GM12865 (cell line): ENCODE measurements at regions not wholly inside any gene's neighbourhood (a gene's known extent, or its start where the extent isn't known, plus 50 kb on each side); places are given as distances from the start of the nearest gene placed in this dataset.

Source experiments
- DNase-seq: peaks from one replicate; pipeline ENCODE4 v3.0.0; 2010; ENCODE audit warnings: low read depth
- H3K4me3 ChIP-seq: 2 replicates; pipeline ENCODE4 v1.5.1; 2011; ENCODE audit warnings: mild to moderate bottlenecking, low read depth, low read length, control low read depth
- TF ChIP-seq, protein P1 (sequence below): IDR thresholded peaks from 2 replicates; pipeline ENCODE4 v1.5.1; 2011; ENCODE audit warnings: low read length, control low read depth, low read depth, inconsistent platforms; ENCODE audit not compliant: insufficient read depth; ENCODE audit errors: missing control alignments

DNA sequence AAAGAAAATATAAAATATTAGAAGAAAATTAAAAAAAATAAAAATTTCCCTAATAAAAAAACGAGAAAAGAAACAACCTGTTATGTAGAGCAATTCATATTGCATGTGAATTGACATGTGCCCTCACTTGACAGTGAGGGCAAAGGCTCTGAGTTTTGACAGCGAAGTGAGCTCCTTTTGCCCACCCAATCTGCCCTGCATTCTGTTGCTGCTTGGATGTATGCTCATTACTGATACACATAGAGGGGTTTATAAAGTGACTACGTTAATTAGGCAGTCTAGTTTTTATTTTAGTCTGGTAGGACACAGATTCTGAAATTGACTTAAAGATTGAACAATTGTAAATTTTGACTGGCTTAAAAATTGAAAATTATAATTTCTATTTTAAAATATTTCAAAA, 949.4 kb downstream of the TLE4 start:
- TF ChIP-seq, protein P1, sequence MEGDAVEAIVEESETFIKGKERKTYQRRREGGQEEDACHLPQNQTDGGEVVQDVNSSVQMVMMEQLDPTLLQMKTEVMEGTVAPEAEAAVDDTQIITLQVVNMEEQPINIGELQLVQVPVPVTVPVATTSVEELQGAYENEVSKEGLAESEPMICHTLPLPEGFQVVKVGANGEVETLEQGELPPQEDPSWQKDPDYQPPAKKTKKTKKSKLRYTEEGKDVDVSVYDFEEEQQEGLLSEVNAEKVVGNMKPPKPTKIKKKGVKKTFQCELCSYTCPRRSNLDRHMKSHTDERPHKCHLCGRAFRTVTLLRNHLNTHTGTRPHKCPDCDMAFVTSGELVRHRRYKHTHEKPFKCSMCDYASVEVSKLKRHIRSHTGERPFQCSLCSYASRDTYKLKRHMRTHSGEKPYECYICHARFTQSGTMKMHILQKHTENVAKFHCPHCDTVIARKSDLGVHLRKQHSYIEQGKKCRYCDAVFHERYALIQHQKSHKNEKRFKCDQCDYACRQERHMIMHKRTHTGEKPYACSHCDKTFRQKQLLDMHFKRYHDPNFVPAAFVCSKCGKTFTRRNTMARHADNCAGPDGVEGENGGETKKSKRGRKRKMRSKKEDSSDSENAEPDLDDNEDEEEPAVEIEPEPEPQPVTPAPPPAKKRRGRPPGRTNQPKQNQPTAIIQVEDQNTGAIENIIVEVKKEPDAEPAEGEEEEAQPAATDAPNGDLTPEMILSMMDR, result no peak
- no peak for DNase-seq

DNA sequence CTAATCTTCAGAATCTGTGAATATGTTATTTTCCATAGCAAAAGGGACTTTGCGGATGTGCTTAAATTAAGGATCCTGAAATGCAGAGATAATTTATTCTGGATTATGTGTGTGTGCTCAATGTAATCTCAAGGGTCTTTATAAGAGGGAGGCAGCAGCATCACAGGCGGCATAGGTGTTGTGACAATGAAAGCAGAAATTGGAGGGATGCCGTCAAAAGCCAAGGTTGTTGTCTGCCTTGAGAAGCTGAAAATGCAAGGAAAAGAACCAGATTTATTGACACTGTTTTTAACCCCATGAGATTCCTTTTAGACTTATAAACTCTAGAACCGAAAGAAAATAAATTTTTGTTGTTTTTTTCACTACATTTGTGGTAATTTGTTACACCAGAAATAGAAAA, 948.5 kb downstream of the TLE4 start:
- TF ChIP-seq, protein P1, result no peak
- DNase-seq, result no peak
- H3K4me3 ChIP-seq, result no peak overlapping the region

More for the DNA sequence above, 949.4 kb downstream of the TLE4 start:
- H3K4me3 ChIP-seq, result no peak overlapping the region

DNA sequence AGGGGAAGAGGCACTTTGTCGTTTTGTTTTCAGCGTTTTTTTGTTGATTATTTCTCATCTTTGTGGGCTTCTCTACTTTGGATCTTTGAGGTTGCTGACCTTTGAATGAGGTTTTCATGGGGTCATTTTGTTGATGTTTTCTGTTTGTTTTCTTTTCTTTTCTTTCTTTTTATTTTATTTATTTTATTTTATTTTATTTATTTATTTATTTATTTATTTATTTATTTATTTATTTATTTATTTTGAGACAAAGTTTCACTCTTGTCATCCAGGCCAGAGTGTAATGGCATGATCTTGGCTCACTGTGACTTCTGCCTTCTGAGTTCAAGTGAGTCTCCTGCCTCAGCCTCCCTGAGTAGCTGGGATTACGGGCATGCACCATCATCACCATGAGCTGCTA, 946.7 kb downstream of the TLE4 start:
- no peak for DNase-seq
- TF ChIP-seq, protein P1, result no peak
- H3K4me3 ChIP-seq, result no peak overlapping the region

DNA sequence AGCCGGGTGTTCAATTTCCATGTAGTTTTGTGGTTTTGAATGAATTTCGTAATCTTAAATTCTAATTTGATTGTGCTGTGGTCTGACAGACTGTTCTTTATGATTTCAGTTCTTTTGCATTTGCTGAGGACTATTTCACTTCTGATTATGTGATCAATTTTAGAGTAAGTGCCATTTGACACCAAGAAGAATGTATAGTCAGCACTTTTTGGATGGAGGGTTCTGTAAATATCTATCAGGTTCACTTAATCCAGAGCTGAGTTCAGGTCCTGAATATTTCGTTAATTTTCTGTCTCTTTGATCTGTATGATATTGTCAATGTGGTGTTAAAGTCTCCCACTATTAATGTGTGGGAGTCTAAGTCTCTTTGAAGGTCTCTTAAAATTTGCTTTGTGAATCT, 944.9 kb downstream of the TLE4 start:
- no peak overlapping the region for H3K4me3 ChIP-seq
- DNase-seq, result no peak
- TF ChIP-seq, protein P1, result no peak

DNA sequence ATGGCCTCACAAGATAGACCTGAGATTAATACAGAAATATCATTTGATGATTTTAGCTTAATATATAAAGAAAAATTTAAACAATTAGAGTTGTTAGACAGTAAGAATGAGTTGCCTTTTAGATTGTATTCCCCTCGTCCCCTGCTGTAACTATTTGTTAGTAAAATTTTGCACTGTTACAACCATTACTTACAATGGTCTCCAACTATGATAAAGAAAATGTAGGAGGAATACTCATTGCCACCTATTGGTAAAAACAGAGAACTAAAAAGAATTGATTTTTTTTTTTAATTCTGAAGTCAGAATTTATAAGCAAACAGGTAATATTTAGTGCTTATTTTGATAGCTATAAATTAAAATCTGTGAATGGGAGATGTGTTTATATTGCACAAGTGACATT, 937.6 kb downstream of the TLE4 start:
- H3K4me3 ChIP-seq, result no peak overlapping the region
- TF ChIP-seq, protein P1, result no peak
- DNase-seq, result no peak

DNA sequence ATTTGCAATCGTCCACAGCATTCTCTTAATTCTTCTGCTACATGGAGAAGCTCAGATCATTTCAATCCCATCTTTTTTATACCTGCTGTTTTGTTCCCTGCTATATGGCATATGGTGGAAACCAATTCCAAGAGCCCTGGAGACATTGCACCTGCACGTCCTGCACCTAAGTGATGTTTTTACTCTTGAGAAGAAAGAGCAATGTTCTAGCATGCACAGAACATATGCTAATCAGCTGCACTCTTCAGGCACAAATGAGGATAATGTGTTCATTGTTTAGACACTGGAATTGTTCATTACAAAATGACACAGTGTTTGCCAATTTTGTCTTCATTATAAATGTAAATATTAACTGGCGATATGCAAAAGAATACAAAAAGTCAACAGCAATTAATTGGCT, 935.8 kb downstream of the TLE4 start:
- DNase-seq, result no peak
- TF ChIP-seq, protein P1, result no peak
- no peak overlapping the region for H3K4me3 ChIP-seq

DNA sequence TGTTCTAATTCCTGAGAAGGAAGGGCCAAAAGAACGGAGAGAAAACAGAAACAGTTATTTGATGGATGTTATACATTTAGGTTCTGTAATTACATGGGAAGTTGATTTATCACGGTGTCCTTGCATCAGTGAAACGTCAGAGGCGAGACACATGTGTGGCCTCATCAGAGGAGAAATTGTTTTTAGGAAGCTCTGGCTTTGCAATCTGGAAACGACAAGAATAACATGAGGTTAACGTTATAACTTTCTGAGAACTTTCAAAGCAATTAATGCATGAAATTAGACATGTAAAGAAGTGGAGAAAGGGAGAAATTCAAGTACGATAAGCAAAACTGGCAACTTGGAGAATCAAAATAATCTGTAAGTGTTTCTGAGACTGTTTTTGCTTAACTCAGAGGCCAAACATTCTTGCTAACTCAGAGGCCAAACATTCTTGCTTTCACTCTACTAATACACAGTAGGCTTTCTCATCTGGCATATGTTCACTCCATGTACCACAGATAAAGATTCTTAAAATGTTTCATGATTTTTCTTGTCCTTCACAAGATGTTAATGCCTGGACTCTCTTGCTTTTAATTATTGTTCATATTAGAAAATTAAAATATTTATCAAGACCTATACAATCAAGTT, 933.0 kb downstream of the TLE4 start:
- no peak for DNase-seq
- TF ChIP-seq, protein P1, result no peak
- no peak overlapping the region for H3K4me3 ChIP-seq
